ENCODE measurements at regions not wholly inside any gene's neighbourhood (a gene's known extent, or its start where the extent isn't known, plus 50 kb on each side); places are given as distances from the start of the nearest gene placed in this dataset.

DNA sequence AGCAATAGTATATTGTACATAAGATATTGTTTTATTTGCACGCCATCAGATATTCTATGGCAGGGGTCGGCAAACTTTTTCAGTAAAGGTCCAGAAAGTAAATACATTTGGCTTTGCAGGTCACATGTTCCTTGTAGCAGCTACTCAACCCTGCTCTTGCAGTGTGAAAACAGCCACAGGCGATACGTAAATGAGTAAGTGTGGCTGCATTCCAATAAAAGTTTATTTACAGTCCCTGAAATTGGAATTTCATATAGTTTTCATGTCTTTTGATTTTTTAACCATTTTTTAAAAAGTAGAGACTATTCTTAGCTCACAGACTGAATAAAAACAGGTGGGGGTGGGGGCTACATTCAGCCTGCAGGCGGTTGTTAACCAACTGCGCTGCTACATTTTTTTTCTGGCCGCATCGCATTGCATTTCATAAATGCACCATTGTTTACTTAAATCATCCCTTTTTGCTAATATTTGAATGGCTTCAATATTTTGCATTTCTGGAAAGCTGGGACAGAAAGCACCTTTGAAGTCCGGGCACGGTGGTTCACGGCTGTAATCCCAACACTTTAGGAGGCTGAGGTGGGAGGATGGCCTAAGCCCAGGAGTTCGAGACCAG, 50.5 kb upstream of the HAPSTR1 start:
- DNase-seq (ENCODE audit: low read depth): no peak
- peaks cover 3% of the 10 kb centered on the region for H3K9me3 ChIP-seq (ENCODE audit: control insufficient read depth, low read length)
- no peaks in the 10 kb centered on the region for H3K36me3 ChIP-seq (ENCODE audit: control insufficient read depth, insufficient read depth, low read length, severe bottlenecking)
- H3K9ac ChIP-seq (ENCODE audit: low read length): no peak overlapping the region
- peaks cover 10% of the 10 kb centered on the region for H3K4me1 ChIP-seq (ENCODE audit: control insufficient read depth, insufficient read depth, low read length)
- no peak overlapping the region for H3K4me3 ChIP-seq (ENCODE audit: low read length)
- H3K27me3 ChIP-seq (replicated peaks; ENCODE audit: control insufficient read depth, insufficient read depth, low read length): no peaks in the 10 kb centered on the region
